GM12878 (cell line): ENCODE measurements at regions not wholly inside any gene's neighbourhood (a gene's known extent, or its start where the extent isn't known, plus 50 kb on each side); places are given as distances from the start of the nearest gene placed in this dataset.

Experiments used
- CREB1 ChIP-seq: IDR thresholded peaks from 2 replicates; pipeline ENCODE4 v1.6.1; 2012; ENCODE audit warnings: low read depth, mild to moderate bottlenecking, inconsistent platforms
- CTCF ChIP-seq, 3 experiments: IDR thresholded peaks in 2 of 3; conservative IDR thresholded peaks in 1 of 3; 2 replicates each; pipeline ENCODE4 v1.5.1; 2011; ENCODE audit warnings: low read depth in 3 of 3, low read length in 3 of 3, mild to moderate bottlenecking in 3 of 3, control low read depth in 2 of 3, moderate library complexity in 2 of 3, inconsistent platforms in 1 of 3, mixed read lengths in 1 of 3; ENCODE audit not compliant: control insufficient read depth in 2 of 3, insufficient read depth in 1 of 3; ENCODE audit errors: extremely low read depth in 1 of 3
- HDGF ChIP-seq: fragments of 450-650 bp; IDR thresholded peaks from 2 replicates; pipeline ENCODE4 v1.6.1; 2016; ENCODE audit warnings: antibody characterized with exemption
- PML ChIP-seq: IDR thresholded peaks from 2 replicates; pipeline ENCODE4 v1.6.1; 2012; ENCODE audit warnings: low read length, inconsistent platforms
- POLR2AphosphoS5 ChIP-seq: IDR thresholded peaks from 2 replicates; pipeline ENCODE4 v1.6.1; 2011; ENCODE audit warnings: mild to moderate bottlenecking, low read length, inconsistent platforms

- TF ChIP-seq PML (no peak), HDGF (no peak), CREB1 (no peak), POLR2AphosphoS5 (no peak), CTCF (IDR thresholded peaks at IDR 0.05 in 2 of 3, conservative IDR thresholded peaks at IDR 0.05 in 1 of 3; ENCODE audit: control insufficient read depth in 2 of 3, extremely low read depth in 1 of 3, insufficient read depth in 1 of 3, low read depth in 3 of 3, low read length in 3 of 3) (no peak)
Measured at GRCh38 chr18:57869221-57869620, 66.1 kb upstream of the ATP8B1 start.
